ELF-1 (cell line): ENCODE measurements at regions not wholly inside any gene's neighbourhood (a gene's known extent, or its start where the extent isn't known, plus 50 kb on each side); places are given as distances from the start of the nearest gene placed in this dataset.
"Not testable (repeated sequence)": the region's sequence is repeated elsewhere in the genome, so short reads cannot be mapped to it uniquely, and the experiment has no call there.

ENCODE experiments used
- DNase-seq: peaks from one replicate; pipeline ENCODE4 v3.0.0-alpha.2; 2016; ENCODE audit warnings: low read depth, low spot score

DNA sequence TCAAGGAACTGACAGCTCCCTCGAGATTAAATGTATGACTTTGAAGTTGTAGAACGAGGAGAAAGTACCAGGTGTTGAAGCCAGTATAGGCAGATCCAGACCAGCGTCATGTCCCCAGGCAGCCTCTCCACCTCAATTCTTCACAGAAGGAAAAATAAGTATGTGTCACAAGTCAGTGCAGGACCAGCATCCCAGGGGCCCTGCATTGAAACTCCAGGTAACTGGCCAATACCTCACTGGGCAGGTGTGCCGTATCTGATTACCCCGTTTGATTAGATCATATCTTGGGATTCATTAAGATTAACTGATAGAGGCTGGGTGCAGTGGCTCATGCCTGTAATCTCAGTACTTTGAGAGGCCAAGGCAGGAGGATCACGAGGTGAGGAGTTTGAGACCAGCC lies 466.7 kb upstream of the B3GAT1 start:
- DNase-seq = no peak

DNA sequence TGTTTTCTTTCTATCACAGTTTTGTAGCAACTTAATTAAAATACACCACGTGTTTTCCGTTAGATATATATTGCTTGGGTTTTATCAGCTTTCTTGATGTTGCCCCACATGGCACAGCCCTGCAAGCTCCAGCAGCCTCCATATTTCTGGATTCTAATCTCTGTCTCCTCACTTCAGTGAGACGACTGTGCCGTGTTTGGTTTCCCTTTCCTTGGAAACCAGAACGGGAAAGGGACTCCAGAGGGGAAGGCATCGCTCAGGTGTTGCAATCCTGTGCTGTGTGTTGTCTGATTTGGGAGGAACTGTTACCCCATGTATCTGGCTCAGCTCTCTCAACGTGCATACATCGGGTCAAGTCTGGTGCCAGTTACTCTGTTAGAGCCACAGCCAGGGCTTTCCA lies 464.2 kb upstream of the B3GAT1 start:
- DNase-seq = no peak

DNA sequence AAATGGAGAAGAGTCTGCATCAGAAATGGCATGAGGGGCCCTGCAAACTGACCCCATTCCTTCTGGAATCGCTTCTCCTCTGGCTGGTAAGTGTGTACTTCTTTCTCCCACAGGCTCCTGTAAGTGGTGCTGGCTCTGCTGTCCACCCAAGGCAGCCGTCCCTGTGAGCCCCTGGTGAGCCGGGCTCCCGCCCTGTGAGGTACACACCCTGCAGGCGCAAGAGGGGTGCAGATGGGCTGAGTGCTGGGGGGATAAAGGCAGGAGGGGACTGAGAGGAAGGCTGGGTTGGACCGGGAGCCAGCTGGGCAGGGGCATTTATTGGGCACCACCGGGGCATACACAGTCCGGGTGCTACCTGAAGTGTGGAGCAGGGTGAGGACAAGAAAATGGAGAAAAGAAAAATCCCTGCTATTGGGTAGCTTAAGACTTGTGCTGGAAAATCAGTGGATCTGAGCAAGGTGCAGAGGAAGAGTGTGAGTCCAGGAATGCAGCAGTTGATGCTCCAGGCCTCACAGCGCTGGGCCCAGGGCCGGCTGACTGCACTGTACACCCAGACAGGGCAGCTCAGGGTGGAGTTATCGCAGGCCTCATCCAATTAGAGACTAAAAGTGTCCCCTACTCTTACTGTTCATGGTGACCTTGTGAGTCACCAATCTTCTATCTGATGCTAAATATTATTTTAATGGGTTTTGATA lies 455.1 kb upstream of the B3GAT1 start:
- no peak for DNase-seq

DNA sequence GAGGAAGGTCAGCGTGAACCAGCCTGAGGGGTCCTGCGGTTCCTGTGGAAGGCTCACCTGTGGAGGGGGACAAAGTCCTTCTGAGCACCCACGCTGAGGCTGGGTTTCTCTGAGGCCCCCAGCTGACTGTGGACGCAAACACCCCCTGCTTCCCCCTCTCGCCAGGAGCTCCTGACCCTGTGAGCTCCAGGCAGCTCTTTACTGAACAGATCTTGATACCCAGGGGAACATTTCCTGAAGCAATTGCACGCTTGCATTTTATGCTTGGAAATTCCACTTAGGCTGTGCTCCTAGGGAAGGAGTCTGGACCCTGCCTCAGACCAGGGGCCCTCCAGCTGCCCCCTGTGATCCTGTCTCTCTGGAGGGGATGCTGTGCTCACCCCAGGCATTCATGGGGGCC lies 454.2 kb upstream of the B3GAT1 start:
- DNase-seq = no peak

DNA sequence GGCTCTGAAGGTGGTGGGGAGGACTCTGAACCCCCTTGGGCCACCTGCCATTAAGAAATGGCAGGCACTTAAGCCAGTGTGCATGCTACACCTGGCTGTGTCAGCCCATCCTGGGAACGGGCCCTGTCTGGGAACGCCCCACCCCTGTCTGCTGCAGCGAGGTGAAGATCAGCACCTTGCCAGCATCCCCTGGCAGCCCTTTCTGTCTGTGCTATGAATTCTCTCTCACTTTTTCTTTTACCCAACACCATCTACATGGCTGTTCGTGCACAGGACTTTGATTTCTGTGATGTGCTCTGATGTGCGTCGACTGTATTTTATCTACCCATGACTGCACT lies 452.9 kb upstream of the B3GAT1 start:
- DNase-seq = no peak

DNA sequence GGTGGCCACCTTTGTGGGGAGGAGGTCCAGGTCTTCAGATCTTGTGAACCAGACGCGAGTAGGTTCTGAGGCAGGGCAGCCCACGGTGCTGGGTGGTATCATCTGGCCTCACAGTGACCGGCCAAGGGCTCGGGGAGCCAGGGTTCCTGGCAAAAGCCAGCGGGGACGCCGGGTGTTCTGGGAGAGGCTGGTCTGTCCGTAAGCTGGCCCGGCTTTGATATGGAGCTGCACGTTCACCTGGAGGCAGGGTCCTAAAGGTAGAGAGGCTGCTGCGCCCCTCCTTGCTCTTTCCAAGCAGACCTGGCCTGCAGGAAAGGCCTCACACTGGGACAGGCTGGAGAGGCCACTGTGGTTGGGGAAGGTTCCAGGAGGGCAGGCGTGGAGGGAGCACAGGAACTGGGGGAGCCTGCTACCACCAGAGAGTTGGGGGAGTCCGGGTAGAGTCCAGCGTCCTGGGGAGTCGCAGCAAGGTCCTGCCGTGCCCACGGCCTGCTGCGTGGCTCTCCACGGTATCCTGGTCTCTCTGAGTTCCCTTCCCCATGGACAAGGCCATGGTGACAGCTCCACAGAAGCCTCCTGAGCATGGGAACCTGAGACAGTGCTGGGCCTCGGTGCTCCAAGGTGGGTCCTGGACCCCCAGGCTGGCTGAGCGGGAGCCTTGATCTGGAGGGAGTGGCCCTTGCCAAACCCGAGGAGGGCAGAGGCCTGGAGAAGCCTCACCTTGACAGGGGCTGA lies 452.4 kb upstream of the B3GAT1 start:
- DNase-seq = no peak

DNA sequence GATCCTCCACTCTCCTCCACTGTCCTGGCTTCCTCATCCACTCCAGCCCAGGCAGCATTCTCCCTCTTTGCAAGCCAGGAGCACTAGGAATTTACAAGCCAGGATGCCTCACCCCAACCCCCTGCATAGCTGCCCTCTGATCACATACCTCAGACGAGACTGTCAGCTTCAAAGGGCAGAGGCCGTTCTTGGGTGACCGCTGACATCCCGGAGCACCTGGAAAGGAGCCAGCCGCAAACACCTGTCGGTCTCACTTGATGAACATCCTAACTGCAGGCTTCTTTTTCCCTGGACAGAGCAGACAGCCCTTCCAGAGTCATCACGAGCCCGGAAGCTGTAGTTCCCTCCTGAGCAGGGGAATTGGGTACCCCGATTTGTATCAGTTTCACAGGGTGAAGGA lies 451.3 kb upstream of the B3GAT1 start:
- DNase-seq = peak; percentile 25

DNA sequence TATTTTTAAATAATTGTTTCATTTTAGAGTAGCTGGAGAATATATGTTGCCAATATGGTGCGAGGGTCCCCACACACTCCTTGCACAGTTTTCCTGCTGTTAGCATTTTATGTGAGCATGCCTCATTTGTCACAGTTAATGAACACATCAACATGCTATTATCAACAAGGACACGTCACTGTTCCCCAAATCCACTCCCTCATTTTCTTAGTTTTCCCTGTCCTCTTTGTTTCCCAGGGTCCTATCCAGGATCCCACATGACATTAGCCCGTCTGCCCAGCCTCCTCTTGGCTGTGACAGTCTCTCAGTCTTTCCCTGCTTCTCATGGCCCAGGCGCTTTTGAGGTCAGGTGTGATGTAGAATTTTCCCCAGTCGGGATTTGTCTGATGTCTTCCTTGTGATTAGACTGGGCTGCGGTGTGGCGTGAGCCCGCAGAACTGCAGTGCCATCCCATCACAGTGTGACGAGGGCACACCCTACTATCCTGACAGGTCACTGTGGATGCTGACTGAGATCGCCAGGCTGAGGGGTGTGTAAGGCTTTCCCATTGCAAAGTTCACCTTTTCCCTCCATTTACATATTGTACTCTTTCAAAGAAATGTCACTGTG lies 450.6 kb upstream of the B3GAT1 start:
- DNase-seq = no peak

DNA sequence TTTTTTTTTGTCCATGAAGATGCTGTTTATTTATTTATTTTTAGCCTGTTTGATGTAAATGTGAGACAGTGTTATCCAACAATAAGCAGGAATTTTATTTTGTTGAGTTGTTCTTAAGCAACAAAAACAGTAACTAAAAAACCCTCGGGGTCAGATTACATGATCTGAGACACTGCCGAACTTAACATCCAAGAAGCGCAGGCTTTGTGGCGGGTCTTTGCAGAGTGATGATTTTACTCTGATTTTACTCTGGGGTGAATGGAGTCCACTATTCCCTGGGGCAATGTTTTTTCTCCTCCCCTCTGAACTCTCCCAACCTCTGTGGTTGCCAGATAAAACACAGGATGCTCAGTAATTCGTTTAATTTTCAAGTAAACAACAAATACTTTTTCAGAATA lies 450.1 kb upstream of the B3GAT1 start:
- DNase-seq = no peak

DNA sequence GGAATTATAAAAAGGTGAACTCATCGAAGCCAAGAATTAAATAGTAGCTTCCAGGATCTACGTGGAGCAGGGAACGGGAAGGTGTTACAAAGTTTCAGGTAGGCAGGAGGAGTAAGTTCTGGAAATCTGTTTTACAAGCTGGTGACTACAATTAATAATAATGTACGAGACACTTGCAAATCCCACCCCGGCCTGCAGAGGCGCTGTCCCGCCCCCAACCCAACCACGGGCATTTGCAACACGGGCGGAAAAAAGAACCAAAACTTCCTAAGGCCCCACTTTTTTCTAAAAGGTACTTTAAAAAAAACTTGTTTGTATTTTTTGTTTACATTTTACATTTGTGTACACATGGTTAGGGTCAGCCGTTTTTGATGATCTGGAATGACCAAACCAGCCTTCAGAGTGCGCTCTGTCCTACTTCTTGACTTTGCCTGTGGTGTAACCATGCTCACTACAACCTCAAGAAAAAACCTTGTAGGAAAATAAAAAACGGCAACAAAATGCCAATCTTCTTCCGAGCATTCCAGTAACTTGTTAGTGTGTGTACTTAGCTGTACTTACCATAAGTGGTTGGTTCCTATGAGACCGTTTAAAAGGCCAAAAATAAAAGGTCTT lies 449.6 kb upstream of the B3GAT1 start:
- DNase-seq = no peak

DNA sequence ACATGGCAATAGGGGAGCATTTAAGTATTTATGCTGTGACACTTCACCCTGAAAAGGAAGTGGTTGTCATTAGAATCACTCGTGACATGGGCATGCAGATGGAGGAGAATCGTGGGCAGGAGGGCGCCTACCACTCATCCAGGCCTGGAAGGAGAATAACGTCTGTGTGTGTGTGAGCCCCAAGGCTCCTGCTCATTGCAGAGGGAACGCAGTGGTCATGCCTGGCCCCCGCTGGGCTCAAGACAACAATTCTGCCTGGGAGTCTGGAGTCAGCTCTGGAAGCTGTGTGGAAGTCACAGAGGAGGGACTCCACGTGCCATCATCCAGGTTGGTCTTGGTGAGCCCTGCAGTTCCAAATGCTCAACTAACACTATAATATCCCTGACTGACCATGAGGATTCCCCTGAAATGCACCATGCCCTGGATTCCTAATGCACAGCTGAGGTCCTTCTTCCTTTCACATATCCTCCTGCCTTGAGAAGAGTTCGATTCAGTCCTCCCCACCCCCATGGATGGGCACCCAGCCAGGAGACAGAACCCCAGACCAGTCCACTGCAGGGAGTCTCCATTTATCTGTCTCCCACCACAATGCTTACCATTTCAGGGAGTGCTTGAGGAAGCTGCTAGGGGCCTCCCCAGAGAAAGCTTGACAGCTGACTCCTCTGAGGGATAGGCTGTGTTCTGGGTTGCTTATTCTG lies 446.9 kb upstream of the B3GAT1 start:
- no peak for DNase-seq

DNA sequence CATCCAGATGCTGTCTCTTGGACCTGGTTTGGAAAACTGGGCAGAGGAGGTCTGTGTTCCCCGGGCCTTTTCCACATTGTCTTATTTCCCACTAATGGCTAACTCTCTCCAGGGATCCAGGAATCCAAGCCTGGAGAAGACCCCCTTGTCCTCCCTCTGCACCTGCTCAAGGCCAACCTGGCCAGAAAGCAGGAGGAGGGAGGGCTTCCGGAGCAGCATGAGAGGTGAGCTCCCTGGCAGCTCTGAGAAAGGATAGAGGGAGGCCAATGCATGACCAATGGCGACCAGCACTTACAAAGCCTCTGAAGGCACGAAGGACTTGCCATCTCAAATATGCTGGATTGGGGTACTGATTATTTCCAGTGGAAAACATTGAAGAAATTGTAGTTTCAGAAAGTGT lies 445.0 kb upstream of the B3GAT1 start:
- DNase-seq = no peak

DNA sequence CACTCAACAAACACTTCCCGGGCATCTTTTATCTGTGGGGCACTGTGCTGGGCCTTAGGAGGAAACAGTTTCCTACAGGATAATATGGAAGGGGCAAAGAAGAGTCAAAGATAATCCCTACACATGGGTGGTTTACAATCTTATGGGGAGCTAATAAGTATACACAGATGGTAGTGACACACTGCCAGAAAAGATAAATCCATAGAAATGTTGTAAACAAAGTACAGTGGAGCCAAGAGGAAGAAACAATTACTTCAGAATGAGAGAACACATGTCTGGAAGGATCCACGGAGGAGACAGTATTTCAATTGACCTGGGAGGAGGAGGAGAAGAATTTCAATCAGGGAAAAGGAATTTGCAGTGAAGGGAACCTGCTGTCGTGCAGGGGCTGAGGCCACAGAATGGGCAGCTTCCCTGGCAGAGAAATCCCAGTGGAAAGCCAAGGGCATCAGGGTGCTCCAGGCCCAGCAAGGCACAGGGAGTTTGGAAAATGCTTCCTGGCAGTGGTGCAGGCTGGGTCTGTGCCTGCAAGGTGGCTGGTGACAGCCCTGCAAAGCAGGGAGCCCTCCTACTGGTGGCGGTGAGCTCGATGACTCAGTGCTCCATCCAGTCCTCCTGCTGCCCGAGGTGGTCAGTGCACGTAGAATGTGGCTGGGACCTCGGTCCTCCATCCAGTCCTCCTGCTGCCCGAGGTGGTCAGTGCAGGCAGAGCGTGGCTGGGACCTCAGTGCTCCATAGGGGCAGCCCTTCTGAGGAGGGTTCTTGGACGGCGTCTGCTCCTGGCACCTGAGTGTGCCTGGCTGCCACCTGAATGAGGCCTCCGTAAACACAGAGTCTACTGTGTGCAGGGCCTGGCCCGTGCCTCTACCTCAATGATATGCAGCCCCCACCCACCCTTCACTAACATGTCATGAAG lies 444.3 kb upstream of the B3GAT1 start:
- no peak for DNase-seq

DNA sequence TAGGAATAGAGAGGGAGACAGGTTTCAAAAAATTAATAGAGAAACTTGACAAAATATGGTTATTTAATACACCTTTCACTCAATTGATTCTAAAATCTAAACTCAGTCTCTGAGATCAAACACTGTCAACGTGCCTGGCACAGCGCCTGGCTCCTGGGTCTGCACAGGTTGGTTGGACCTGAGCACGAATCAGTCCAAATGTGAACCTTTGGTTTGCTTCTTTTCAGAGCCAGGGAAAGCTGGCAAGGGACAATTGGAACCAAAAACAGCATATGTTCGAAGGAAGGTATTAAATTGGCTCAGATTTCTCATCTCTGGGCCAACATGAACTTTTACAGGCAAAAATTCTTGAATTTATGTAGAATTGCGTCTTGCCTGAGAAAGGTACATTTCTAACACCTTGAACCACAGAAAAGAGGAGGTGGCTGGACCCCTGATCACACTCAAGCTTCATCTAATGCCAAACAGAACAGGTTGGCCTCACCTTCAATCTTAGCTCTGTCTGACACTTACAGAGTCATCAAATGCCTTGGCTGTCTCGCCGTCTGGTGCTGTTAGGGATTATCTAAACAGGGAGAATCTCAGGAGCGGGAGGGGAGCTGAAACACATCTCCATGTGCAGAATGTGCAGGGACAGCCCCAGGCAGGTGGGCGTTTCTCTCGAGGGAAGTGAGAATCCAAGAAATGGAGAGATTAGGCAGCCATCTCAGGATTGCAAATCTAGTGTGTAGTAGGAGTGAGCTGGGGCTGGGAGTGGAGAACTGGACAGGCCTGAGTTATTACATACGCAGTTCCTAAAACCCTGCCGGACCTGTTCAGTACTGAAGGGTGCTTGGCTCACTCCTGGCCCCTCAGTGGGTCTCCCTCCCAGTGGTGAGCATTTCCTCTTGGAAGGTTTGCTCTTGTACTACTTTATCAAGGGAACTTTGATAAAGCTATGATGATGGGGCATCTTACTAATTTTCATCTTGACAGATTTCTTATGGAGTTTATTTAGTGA lies 442.2 kb upstream of the B3GAT1 start:
- DNase-seq = no peak

DNA sequence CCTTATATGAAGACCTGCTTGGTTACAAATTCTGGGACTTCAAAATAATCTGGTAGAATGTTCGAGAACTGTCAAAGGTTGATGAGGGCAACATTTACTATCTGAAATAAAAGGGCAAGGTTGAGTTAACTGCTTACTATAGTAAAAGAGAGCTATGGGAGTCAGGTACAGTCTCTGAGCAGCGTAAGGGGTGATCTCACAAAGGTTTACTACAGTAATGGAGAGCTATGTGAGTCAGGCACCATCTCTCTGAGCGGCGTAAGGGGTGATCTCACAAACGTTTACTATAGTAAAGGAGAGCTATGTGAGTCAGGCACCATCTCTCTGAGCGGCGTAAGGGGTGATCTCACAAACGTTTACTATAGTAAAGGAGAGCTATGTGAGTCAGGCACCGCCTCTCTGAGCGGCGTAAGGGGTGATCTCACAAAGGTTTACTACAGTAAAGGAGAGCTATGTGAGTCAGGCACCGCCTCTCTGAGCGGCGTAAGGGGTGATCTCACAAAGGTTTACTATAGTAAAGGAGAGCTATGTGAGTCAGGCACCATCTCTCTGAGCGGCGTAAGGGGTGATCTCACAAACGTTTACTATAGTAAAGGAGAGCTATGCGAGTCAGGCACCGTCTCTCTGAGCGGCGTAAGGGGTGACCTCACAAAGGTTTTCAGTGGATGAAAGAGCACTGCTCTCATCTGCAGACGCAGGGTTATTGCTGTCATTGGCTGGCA lies 439.6 kb upstream of the B3GAT1 start:
- DNase-seq = not testable (repeated sequence)

DNA sequence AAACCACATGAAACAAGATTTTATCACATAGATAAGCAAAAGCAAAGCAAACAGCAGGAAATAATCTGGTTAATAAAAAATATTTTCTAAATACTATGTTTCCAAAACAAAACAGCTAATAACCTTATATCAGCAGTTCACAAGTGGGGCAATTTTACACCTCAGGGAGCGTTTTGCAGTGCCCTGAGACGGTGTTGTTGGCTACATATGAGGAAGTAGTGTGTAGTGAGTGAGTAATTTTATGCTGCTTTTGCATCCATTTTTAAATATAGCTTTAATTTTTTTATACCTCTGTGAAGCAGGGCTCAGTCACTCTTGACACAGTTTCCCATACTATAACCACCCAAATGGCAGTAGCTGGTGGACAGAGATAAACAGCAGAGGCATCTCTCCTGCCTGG lies 438.5 kb upstream of the B3GAT1 start:
- DNase-seq = no peak

DNA sequence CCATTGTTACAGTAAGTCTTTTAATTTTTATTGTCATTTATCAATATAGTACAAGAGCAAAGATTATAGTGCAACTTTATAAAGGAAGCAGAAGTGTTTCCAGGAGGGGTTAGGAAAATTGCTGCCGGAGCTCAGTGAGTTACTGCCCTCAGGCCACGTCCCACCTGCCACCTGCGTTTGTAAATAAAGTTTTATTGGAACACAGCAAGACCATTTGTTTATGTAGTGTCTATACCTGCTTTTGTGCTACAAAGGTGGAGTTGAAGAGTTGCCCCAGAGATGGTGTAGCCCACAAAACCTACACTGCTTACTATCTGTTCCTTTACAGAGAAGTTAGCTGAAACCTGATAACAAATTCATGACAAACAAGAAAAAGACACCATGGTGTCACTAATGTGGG lies 437.8 kb upstream of the B3GAT1 start:
- DNase-seq = no peak

DNA sequence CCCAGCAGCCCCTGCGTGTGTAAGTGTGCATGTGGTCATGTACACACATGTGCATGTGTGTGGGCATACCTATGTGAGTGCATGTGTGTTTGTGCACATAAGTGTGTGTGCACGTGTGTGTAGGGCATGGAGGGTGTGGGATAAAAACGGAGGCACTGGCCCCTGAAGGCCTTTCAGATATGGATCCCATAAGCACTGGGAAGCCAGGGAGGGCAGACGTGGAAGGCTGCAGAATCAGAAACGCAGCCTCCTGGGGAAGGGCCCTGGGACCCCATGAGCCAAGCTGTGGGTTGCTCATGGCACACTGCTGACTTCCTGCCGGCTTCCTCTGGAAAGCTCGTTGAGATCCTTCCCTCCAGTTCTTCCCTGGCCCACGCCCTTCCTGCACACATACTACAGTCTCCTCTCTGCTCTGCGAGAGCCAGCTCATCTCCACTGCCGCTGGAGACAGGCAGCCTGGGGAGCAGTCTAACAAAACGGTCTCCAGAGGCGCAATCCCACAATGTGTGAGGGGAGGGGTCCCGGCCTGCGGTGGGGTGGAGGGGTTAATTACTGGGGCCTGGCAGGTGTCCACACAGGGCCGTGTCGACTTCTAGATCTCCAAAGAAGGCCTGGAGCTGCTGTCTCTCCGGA lies 435.2 kb upstream of the B3GAT1 start:
- DNase-seq = no peak
